NCI-H1092 (cell line): ENCODE measurements at regions not wholly inside any gene's neighbourhood (a gene's known extent, or its start where the extent isn't known, plus 50 kb on each side); places are given as distances from the start of the nearest gene placed in this dataset.
"Not testable (repeated sequence)": the region's sequence is repeated elsewhere in the genome, so short reads cannot be mapped to it uniquely, and the experiment has no call there.

Source experiments
- DNase-seq: peaks from one replicate; lab custom pipeline; 2025; lab: John Stamatoyannopoulos, UW

GRCh38 chr5:158261674-158262367 lies 402.9 kb upstream of the CLINT1 start:
- DNase-seq, result no peak

- DNase-seq, result no peak
Observed at GRCh38 chr5:158256096-158256495, 397.2 kb upstream of the CLINT1 start.

GRCh38 chr5:158255609-158256008 lies 396.7 kb upstream of the CLINT1 start:
- DNase-seq, result no peak

- no peak for DNase-seq
Observed at GRCh38 chr5:158246661-158247060, 387.7 kb upstream of the CLINT1 start.

GRCh38 chr5:158245513-158245912 lies 386.6 kb upstream of the CLINT1 start:
- DNase-seq, result no peak

- no peak for DNase-seq
Observed at GRCh38 chr5:158244882-158245281, 385.9 kb upstream of the CLINT1 start.

GRCh38 chr5:158236511-158237335 lies 377.8 kb upstream of the CLINT1 start:
- DNase-seq, result no peak

- DNase-seq, result no peak
Observed at GRCh38 chr5:158235159-158235547, 376.2 kb upstream of the CLINT1 start.

GRCh38 chr5:158234323-158235158 lies 375.6 kb upstream of the CLINT1 start:
- DNase-seq, result no peak

- DNase-seq, result no peak
Observed at GRCh38 chr5:158233735-158234322, 374.9 kb upstream of the CLINT1 start.

GRCh38 chr5:158227314-158227713 lies 368.4 kb upstream of the CLINT1 start:
- not testable (repeated sequence) for DNase-seq

GRCh38 chr5:158226496-158226895 lies 367.6 kb upstream of the CLINT1 start:
- DNase-seq, result no peak

- no peak for DNase-seq
Observed at GRCh38 chr5:158224253-158224652, 365.3 kb upstream of the CLINT1 start.

GRCh38 chr5:158223054-158223600 lies 364.2 kb upstream of the CLINT1 start:
- no peak for DNase-seq

GRCh38 chr5:158212917-158213316 lies 354.0 kb upstream of the CLINT1 start:
- no peak for DNase-seq

- DNase-seq, result no peak
Observed at GRCh38 chr5:158212237-158212636, 353.3 kb upstream of the CLINT1 start.

GRCh38 chr5:158209219-158209908 lies 350.4 kb upstream of the CLINT1 start:
- DNase-seq, result no peak

GRCh38 chr5:158207733-158208132 lies 348.8 kb upstream of the CLINT1 start:
- no peak for DNase-seq

GRCh38 chr5:158205992-158206391 lies 347.0 kb upstream of the CLINT1 start:
- DNase-seq, result no peak

- peak; percentile 36 for DNase-seq
Observed at GRCh38 chr5:158203261-158203660, 344.3 kb upstream of the CLINT1 start.

GRCh38 chr5:158202801-158203200 lies 343.9 kb upstream of the CLINT1 start:
- no peak for DNase-seq
